B cell (primary cell): ENCODE measurements at regions not wholly inside any gene's neighbourhood (a gene's known extent, or its start where the extent isn't known, plus 50 kb on each side); places are given as distances from the start of the nearest gene placed in this dataset.

Experiments used
- ATAC-seq: fragments of 200-7000 bp; cut with Tn5 transposase; one replicate; pipeline ENCODE4 v1.10.0; 2021; ENCODE audit warnings: low read depth, mild to moderate bottlenecking, moderate number of reproducible peaks, moderate library complexity
- CTCF ChIA-PET: fragments of 350-600 bp; sonication (Branson Sonifier 250); formaldehyde crosslinking; loops from one replicate; lab custom pipeline; 2021; ENCODE audit warnings: antibody characterized with exemption, inconsistent platforms; lab: Charles Lee
- POLR2A ChIA-PET: fragments of 350-600 bp; sonication (Branson Sonifier 250); formaldehyde crosslinking; loops from one replicate; lab custom pipeline; 2021; ENCODE audit warnings: antibody characterized with exemption; lab: Charles Lee
- DNase-seq: peaks from one replicate; pipeline ENCODE4 v3.0.0; 2013
- H2AFZ ChIP-seq: 2 replicates; pipeline ENCODE4 v1.6.1; 2012; ENCODE audit warnings: mild to moderate bottlenecking, low read depth, low read length; ENCODE audit not compliant: insufficient read depth, poor library complexity, severe bottlenecking
- H3K27ac ChIP-seq, 2 donors: 1 replicate in 1 of 2; 2 replicates in 1 of 2; pipeline ENCODE4 v1.5.1; 2012 to 2013; ENCODE audit warnings: low read length in 2 of 2, mild to moderate bottlenecking in 2 of 2, moderate library complexity in 1 of 2
- H3K27me3 ChIP-seq, 4 experiments: fragments of 200-600 bp in 1 of 4; sonication (generic) in 1 of 4; replicated peaks in 1 of 4; 1 replicate in 2 of 4; 2 replicates in 2 of 4; pipeline versions ENCODE4 v1.6.1 to v1.7.0; 2013 to 2016; ENCODE audit warnings: low read length in 3 of 4, mild to moderate bottlenecking in 2 of 4, mixed read lengths in 1 of 4, moderate library complexity in 1 of 4; ENCODE audit not compliant: insufficient read depth in 4 of 4, control insufficient read depth in 3 of 4; ENCODE audit errors: control extremely low read depth in 1 of 4
- H3K36me3 ChIP-seq, 2 experiments: replicated peaks in 1 of 2; 1 replicate in 1 of 2; 2 replicates in 1 of 2; pipeline versions ENCODE4 v1.6.1 to v1.7.1; 2013; ENCODE audit warnings: low read length in 1 of 2; ENCODE audit not compliant: insufficient read depth in 2 of 2, control insufficient read depth in 1 of 2; ENCODE audit errors: control extremely low read depth in 1 of 2, extremely low read depth in 1 of 2
- H3K4me1 ChIP-seq, 2 donors: fragments of 200-600 bp in 1 of 2; sonication (generic) in 1 of 2; 1 replicate in 1 of 2; 2 replicates in 1 of 2; pipeline versions ENCODE4 v1.5.1 to v1.6.1; 2013 to 2017; ENCODE audit warnings: low read length in 2 of 2; ENCODE audit not compliant: control insufficient read depth in 2 of 2, insufficient read depth in 2 of 2
- H3K4me2 ChIP-seq: replicated peaks from 2 replicates; pipeline ENCODE3; 2012; ENCODE audit warnings: mild to moderate bottlenecking, low read depth, low read length; ENCODE audit not compliant: poor library complexity, severe bottlenecking
- H3K4me3 ChIP-seq, 5 experiments: fragments of 200-600 bp in 1 of 5; sonication (generic) in 1 of 5; 1 replicate in 3 of 5; 2 replicates in 2 of 5; pipeline versions ENCODE4 v1.5.1 to v1.7.0; 2011 to 2016; ENCODE audit warnings: low read length in 4 of 5, mild to moderate bottlenecking in 4 of 5, low read depth in 2 of 5, control low read depth in 1 of 5, moderate library complexity in 1 of 5; ENCODE audit not compliant: insufficient read depth in 1 of 5; ENCODE audit errors: control extremely low read depth in 1 of 5, extremely low read depth in 1 of 5
- H3K79me2 ChIP-seq: fragments of 200-600 bp; sonication (generic); one replicate; pipeline ENCODE4 v1.6.0; 2016; ENCODE audit warnings: low read length; ENCODE audit not compliant: control insufficient read depth, insufficient read depth
- H3K9ac ChIP-seq: fragments of 200-600 bp; sonication (generic); 2 replicates; pipeline ENCODE4 v1.6.1; 2017; ENCODE audit warnings: mild to moderate bottlenecking, low read length, moderate library complexity
- H3K9me3 ChIP-seq, 3 donors: one replicate each; pipeline versions ENCODE4 v1.6.1 to v1.7.1; 2013; ENCODE audit warnings: low read length in 2 of 3; ENCODE audit not compliant: control insufficient read depth in 2 of 3, insufficient read depth in 1 of 3; ENCODE audit errors: control extremely low read depth in 1 of 3
- H4K20me1 ChIP-seq: 2 replicates; pipeline ENCODE4 v1.6.0; 2012; ENCODE audit warnings: mild to moderate bottlenecking, low read length; ENCODE audit not compliant: insufficient read depth, control insufficient read depth, poor library complexity, severe bottlenecking
- H3K27ac Mint-ChIP-seq: one replicate; pipeline ENCODE4 v1.8.0; 2021; ENCODE audit warnings: mixed read lengths
- H3K27me3 Mint-ChIP-seq: one replicate; pipeline ENCODE4 v1.8.0; 2021; ENCODE audit warnings: mixed read lengths
- H3K4me1 Mint-ChIP-seq: one replicate; pipeline ENCODE4 v1.8.0; 2021; ENCODE audit warnings: mixed read lengths
- H3K4me3 Mint-ChIP-seq: one replicate; pipeline ENCODE4 v1.8.0; 2021; ENCODE audit warnings: mixed read lengths
- H3K9me3 Mint-ChIP-seq: one replicate; pipeline ENCODE4 v1.8.0; 2022; ENCODE audit warnings: mixed read lengths; ENCODE audit not compliant: insufficient read depth
- CTCF ChIP-seq: fragments of 200-600 bp; IDR thresholded peaks from one replicate; pipeline ENCODE4 v1.8.0; 2022; ENCODE audit warnings: antibody characterized with exemption, mild to moderate bottlenecking
- EZH2 ChIP-seq: IDR thresholded peaks from 2 replicates; pipeline ENCODE4 v1.6.1; 2012; ENCODE audit warnings: borderline replicate concordance, low read depth, mild to moderate bottlenecking, moderate library complexity, low read length; ENCODE audit not compliant: insufficient read depth, poor library complexity, severe bottlenecking
- WGBS: methylation state at CpG from one replicate; pipeline ENCODE4 v1.1.5; 2013; ENCODE audit warnings: missing lambda C conversion rate; ENCODE audit not compliant: insufficient coverage; 5-methylcytosine and 5-hydroxymethylcytosine counted together
- intact Hi-C: fragments of 100-400 bp; cut with micrococcal nuclease; formaldehyde crosslinking; loops from one replicate; pipeline ENCODE4 v1.10.0; 2022

DNA sequence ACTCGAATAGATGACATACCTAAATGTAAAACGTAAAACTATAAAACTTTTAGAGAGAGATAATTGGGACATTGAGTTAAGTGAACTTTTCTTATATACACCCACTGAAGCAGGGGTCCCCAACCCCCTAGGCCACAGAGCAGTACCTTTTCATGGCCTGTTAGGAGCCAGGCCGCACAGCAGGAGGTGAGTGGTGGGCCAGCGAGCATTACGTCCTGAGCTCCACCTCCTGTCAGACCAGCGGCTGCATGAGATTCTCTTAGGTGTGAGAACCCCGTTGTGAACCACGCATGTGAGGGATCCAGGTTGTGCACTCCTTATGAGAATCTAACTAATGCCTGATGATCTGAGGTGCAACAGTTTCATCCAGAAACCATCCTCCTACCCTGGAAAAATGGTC, 114.8 kb downstream of the HMX1 start:
- no peaks in the 10 kb centered on the region for H3K4me1 Mint-ChIP-seq
- no peaks in the 10 kb centered on the region for H3K4me1 ChIP-seq
- WGBS, result 78% methylated on average over 6 of the region's 8 CpGs
- intact Hi-C loops, result no loop called here
- no peak overlapping the region for H3K9ac ChIP-seq
- POLR2A ChIA-PET, result no interaction called here
- H3K9me3 ChIP-seq, result peaks cover 0 to 11% (median 0%) of the 10 kb centered on the region in 3 donors
- TF ChIP-seq EZH2 (no peak), CTCF (no peak)
- H3K27me3 ChIP-seq, result no peaks in the 10 kb centered on the region
- no peaks in the 10 kb centered on the region for H4K20me1 ChIP-seq
- no peak overlapping the region for H3K4me3 Mint-ChIP-seq
- H3K4me3 ChIP-seq, result no peak overlapping the region
- CTCF ChIA-PET, result no interaction called here
- H3K79me2 ChIP-seq, result no peaks in the 10 kb centered on the region
- H3K4me2 ChIP-seq, result no peak overlapping the region
- DNase-seq (no peak), ATAC-seq (no peak)
- H3K27ac ChIP-seq, result no peak overlapping the region
- H2AFZ ChIP-seq, result no peak overlapping the region
- no peaks in the 10 kb centered on the region for H3K27me3 Mint-ChIP-seq
- peaks cover 3% of the 10 kb centered on the region for H3K9me3 Mint-ChIP-seq
- no peaks in the 10 kb centered on the region for H3K36me3 ChIP-seq
- no peak overlapping the region for H3K27ac Mint-ChIP-seq

GRCh38 chr4:8754634-8755589, 116.7 kb downstream of the HMX1 start:
- no peaks in the 10 kb centered on the region for H3K27me3 Mint-ChIP-seq
- Histone ChIP-seq H3K9me3 (peaks cover 0 to 6% (median 0%) of the 10 kb centered on the region in 3 donors), H4K20me1 (no peaks in the 10 kb centered on the region), H3K4me1 (no peaks in the 10 kb centered on the region), H3K9ac (no peak overlapping the region), H3K27ac (no peak overlapping the region), H3K4me3 (no peak overlapping the region), H3K27me3 (no peaks in the 10 kb centered on the region), H3K79me2 (no peaks in the 10 kb centered on the region), H2AFZ (no peak overlapping the region), H3K36me3 (no peaks in the 10 kb centered on the region), H3K4me2 (no peak overlapping the region)
- no peak for TF ChIP-seq EZH2
- TF ChIP-seq CTCF, result no peak
- no peak overlapping the region for H3K27ac Mint-ChIP-seq
- no peak overlapping the region for H3K4me3 Mint-ChIP-seq
- POLR2A ChIA-PET, result no interaction called here
- ATAC-seq (no peak), DNase-seq (no peak)
- intact Hi-C loops, result no loop called here
- CTCF ChIA-PET, result no interaction called here
- no peaks in the 10 kb centered on the region for H3K4me1 Mint-ChIP-seq
- peaks cover 3% of the 10 kb centered on the region for H3K9me3 Mint-ChIP-seq
- WGBS, result 95% methylated on average over 8 of the region's 23 CpGs
